Spleen (tissue), 11 donors: ENCODE measurements at regions not wholly inside any gene's neighbourhood (a gene's known extent, or its start where the extent isn't known, plus 50 kb on each side); places are given as distances from the start of the nearest gene placed in this dataset.
"Not testable (repeated sequence)": the region's sequence is repeated elsewhere in the genome, so short reads cannot be mapped to it uniquely, and the experiment has no call there.

Experiments
- DNase-seq: peaks from one replicate; pipeline ENCODE4 v3.0.0-alpha.2; 2020
- H3K27ac ChIP-seq, 8 donors: fragments of 200-600 bp; sonication (generic) in 7 of 8; 1 replicate in 4 of 8; 2 replicates in 4 of 8; pipeline versions ENCODE4 v1.5.0 to v1.8.0; 2016 to 2021; ENCODE audit warnings: inconsistent platforms in 4 of 8, mild to moderate bottlenecking in 4 of 8, moderate library complexity in 1 of 8
- H3K27me3 ChIP-seq, 7 donors: fragments of 200-600 bp; sonication (generic) in 6 of 7; replicated peaks in 1 of 7; 1 replicate in 4 of 7; 2 replicates in 3 of 7; pipeline versions ENCODE4 v1.5.0 to v1.8.0; 2016 to 2021; ENCODE audit warnings: inconsistent platforms in 3 of 7, mild to moderate bottlenecking in 1 of 7
- H3K36me3 ChIP-seq, 6 donors: fragments of 200-600 bp; sonication (generic) in 5 of 6; 1 replicate in 4 of 6; 2 replicates in 2 of 6; pipeline versions ENCODE4 v1.5.0 to v1.8.0; 2016 to 2021; ENCODE audit warnings: inconsistent platforms in 2 of 6
- H3K4me1 ChIP-seq, 6 donors: fragments of 200-600 bp; sonication (generic) in 5 of 6; 1 replicate in 3 of 6; 2 replicates in 3 of 6; pipeline versions ENCODE4 v1.5.0 to v1.8.0; 2016 to 2021; ENCODE audit warnings: inconsistent platforms in 3 of 6
- H3K4me3 ChIP-seq, 8 donors: fragments of 200-600 bp; sonication (generic) in 7 of 8; 1 replicate in 4 of 8; 2 replicates in 4 of 8; pipeline versions ENCODE4 v1.5.0 to v1.8.0; 2016 to 2021; ENCODE audit warnings: inconsistent platforms in 4 of 8, mild to moderate bottlenecking in 4 of 8, moderate library complexity in 2 of 8
- H3K9me3 ChIP-seq, 8 donors: fragments of 200-600 bp; sonication (generic) in 7 of 8; 1 replicate in 4 of 8; 2 replicates in 4 of 8; pipeline versions ENCODE4 v1.5.0 to v1.8.0; 2016 to 2021; ENCODE audit warnings: inconsistent platforms in 4 of 8
- POLR2A ChIP-seq, 3 donors: fragments of 450-650 bp; IDR thresholded peaks; one replicate each; pipeline ENCODE4 v1.5.1; 2017; ENCODE audit warnings: antibody characterized with exemption in 3 of 3, mild to moderate bottlenecking in 1 of 3
- POLR2AphosphoS5 ChIP-seq, 3 donors: sonication (generic); formaldehyde crosslinking; IDR thresholded peaks; one replicate each; pipeline ENCODE4 v1.5.1; 2017; ENCODE audit warnings: antibody characterized with exemption in 3 of 3
- WGBS, 5 donors: extraction: QIAGEN DNeasy Blood & Tissue Kit in 3 of 5; methylation state at CpG; one replicate each; pipeline versions ENCODE4 v1.1.5 to v1.1.7; 2013 to 2018; 5-methylcytosine and 5-hydroxymethylcytosine counted together
- intact Hi-C: fragments of 100-400 bp; cut with DNase I; formaldehyde crosslinking; loops from one replicate; pipeline ENCODE4 v1.15.0; 2023; ENCODE audit warnings: low total_unique reads
- TF ChIP-seq, protein P1 (sequence below), 11 experiments: fragments of 200-600 bp in 7 of 11; fragments of 450-650 bp in 4 of 11; sonication (generic) in 4 of 11; IDR thresholded peaks in 8 of 11; conservative IDR thresholded peaks in 3 of 11; 1 replicate in 7 of 11; 2 replicates in 4 of 11; pipeline versions ENCODE4 v1.4.0 to v1.8.0; 2016 to 2021; ENCODE audit warnings: antibody characterized with exemption in 11 of 11, inconsistent platforms in 4 of 11, mild to moderate bottlenecking in 1 of 11
- donor health status: healthy with polysubstance abuse.
- donor health status: DM: no; HTN: no; CAD: no; lungs with moderate emphysema.
- donor health status: DM: no; HTN: no; CAD: no.
- donor health status: Bipolar disorder and iron deficiency.
- donor health status: healthy.
- donor health status: DM: no; HTN: no; CAD: no.
- donor health status: DM: yes; HTN: yes; CAD: no.

- H3K27ac ChIP-seq: no peak overlapping the region
- TF ChIP-seq POLR2A (IDR thresholded peaks at IDR 0.05): no peak
- TF ChIP-seq, protein P1, sequence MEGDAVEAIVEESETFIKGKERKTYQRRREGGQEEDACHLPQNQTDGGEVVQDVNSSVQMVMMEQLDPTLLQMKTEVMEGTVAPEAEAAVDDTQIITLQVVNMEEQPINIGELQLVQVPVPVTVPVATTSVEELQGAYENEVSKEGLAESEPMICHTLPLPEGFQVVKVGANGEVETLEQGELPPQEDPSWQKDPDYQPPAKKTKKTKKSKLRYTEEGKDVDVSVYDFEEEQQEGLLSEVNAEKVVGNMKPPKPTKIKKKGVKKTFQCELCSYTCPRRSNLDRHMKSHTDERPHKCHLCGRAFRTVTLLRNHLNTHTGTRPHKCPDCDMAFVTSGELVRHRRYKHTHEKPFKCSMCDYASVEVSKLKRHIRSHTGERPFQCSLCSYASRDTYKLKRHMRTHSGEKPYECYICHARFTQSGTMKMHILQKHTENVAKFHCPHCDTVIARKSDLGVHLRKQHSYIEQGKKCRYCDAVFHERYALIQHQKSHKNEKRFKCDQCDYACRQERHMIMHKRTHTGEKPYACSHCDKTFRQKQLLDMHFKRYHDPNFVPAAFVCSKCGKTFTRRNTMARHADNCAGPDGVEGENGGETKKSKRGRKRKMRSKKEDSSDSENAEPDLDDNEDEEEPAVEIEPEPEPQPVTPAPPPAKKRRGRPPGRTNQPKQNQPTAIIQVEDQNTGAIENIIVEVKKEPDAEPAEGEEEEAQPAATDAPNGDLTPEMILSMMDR (IDR thresholded peaks at IDR 0.05 in 8 of 11, conservative IDR thresholded peaks at IDR 0.05 in 3 of 11): no peak
- no peak for TF ChIP-seq POLR2AphosphoS5 (IDR thresholded peaks at IDR 0.05)
- DNase-seq: no peak
- intact Hi-C loops: no loop called here
- peaks cover 0 to 8% (median 0%) of the 10 kb centered on the region in 8 donors for H3K9me3 ChIP-seq
- H3K27me3 ChIP-seq: no peaks in the 10 kb centered on the region
- 86 to 91% (median 88%) methylated on average over 8 of the region's 8 CpGs for WGBS, 5 donors
- no peak overlapping the region for H3K4me3 ChIP-seq
- no peaks in the 10 kb centered on the region for H3K4me1 ChIP-seq
- no peaks in the 10 kb centered on the region for H3K36me3 ChIP-seq
Observed at GRCh38 chr6:21342501-21342900, 251.1 kb upstream of the SOX4 start.

- WGBS, 5 donors: 92 to 97% (median 93%) methylated on average over 1 of the region's 1 CpG
- H3K9me3 ChIP-seq, H3K27me3 ChIP-seq, H3K36me3 ChIP-seq, intact Hi-C loops, H3K4me3 ChIP-seq, H3K4me1 ChIP-seq, DNase-seq, H3K27ac ChIP-seq: not testable (repeated sequence)
Observed at GRCh38 chr6:21345704-21346103, 247.8 kb upstream of the SOX4 start.

DNA sequence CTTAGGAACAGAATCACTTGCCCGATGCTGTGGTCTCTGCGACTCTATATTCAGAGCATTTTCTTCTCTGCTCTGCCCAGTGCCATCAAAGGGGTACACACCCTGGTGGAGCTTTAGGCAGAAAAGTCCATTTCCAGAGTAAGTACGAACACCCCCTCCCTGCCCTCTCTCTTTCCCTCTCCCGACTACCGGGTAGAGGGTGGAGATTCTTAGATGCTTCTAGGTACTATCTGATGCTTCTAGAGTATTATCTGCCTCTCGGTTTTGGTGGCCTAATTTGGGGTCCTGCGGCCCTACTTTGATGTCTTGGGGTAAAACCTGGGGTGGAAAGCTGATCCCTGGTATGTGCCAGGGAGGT, 245.4 kb upstream of the SOX4 start:
- Histone ChIP-seq H3K9me3 (peaks cover 0 to 4% (median 0%) of the 10 kb centered on the region in 8 donors), H3K4me1 (no peaks in the 10 kb centered on the region), H3K36me3 (no peaks in the 10 kb centered on the region), H3K4me3 (no peak overlapping the region), H3K27ac (no peak overlapping the region), H3K27me3 (no peaks in the 10 kb centered on the region)
- intact Hi-C loops: no loop called here
- no peak for DNase-seq
- 88 to 95% (median 92%) methylated on average over 7 of the region's 7 CpGs for WGBS, 5 donors
- TF ChIP-seq, protein P1 (IDR thresholded peaks at IDR 0.05 in 8 of 11, conservative IDR thresholded peaks at IDR 0.05 in 3 of 11): no peak

DNA sequence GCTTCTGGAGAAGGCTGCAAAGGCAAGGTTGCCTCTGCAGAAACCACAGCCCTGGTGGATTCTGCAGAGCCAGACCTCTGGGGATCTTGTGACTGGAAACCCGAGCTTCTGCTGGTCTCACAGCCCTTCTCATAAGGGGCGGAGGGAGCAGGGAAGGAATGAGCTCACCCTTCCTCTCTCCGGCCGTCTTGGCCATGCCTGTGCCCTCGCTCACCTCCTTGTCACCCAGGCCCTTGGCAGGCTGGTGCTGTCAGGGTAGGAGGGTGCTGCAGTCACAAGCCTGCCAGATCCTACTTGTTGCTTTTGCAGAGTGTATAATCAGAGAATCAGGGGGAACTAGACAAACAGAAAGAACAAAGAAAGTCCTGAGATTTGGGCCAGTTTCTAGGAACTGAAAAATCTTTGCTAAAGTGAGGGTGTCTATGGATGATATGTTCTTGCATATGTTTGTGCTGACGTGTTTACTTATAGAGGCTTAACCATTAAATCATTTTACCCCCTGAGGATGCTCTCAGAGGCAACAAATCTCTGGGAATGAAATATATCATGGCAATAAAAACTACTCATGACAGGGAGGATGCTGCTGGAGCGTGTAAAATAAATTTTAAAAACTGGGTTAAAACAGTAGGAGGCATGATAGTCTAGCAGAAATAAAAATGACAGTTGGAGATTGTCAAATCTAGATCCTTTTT, 244.9 kb upstream of the SOX4 start:
- TF ChIP-seq POLR2A (IDR thresholded peaks at IDR 0.05) (no peak), POLR2AphosphoS5 (IDR thresholded peaks at IDR 0.05) (no peak)
- TF ChIP-seq, protein P1 (IDR thresholded peaks at IDR 0.05 in 8 of 11, conservative IDR thresholded peaks at IDR 0.05 in 3 of 11): no peak
- 53 to 73% (median 69%) methylated on average over 5 to 7 of the region's 7 CpGs for WGBS, 5 donors
- intact Hi-C loops: no loop called here
- DNase-seq: no peak
- no peaks in the 10 kb centered on the region for H3K4me1 ChIP-seq
- H3K27me3 ChIP-seq: no peaks in the 10 kb centered on the region
- no peak overlapping the region for H3K27ac ChIP-seq
- H3K36me3 ChIP-seq: no peaks in the 10 kb centered on the region
- no peak overlapping the region for H3K4me3 ChIP-seq
- peaks cover 0 to 4% (median 0%) of the 10 kb centered on the region in 8 donors for H3K9me3 ChIP-seq

GRCh38 chr6:21349834-21350233, 243.7 kb upstream of the SOX4 start:
- Histone ChIP-seq H3K4me3 (no peak overlapping the region), H3K4me1 (no peaks in the 10 kb centered on the region), H3K9me3 (peaks cover 0 to 4% (median 0%) of the 10 kb centered on the region in 8 donors), H3K36me3 (no peaks in the 10 kb centered on the region), H3K27me3 (no peaks in the 10 kb centered on the region), H3K27ac (no peak overlapping the region)
- WGBS, 5 donors: 75 to 90% (median 78%) methylated on average over 3 of the region's 3 CpGs
- intact Hi-C loops: no loop called here
- TF ChIP-seq POLR2AphosphoS5 (IDR thresholded peaks at IDR 0.05): no peak
- no peak for TF ChIP-seq POLR2A (IDR thresholded peaks at IDR 0.05)
- TF ChIP-seq, protein P1 (IDR thresholded peaks at IDR 0.05 in 8 of 11, conservative IDR thresholded peaks at IDR 0.05 in 3 of 11): no peak
- DNase-seq: no peak
